Lower leg skin (tissue), 3 donors: ENCODE measurements at regions not wholly inside any gene's neighbourhood (a gene's known extent, or its start where the extent isn't known, plus 50 kb on each side); places are given as distances from the start of the nearest gene placed in this dataset.

Experiments used
- CTCF ChIP-seq, 3 donors: fragments of 450-650 bp; IDR thresholded peaks; one replicate each; pipeline ENCODE4 v1.5.1; 2016; ENCODE audit warnings: antibody characterized with exemption in 3 of 3, mild to moderate bottlenecking in 3 of 3, moderate library complexity in 2 of 3
- POLR2A ChIP-seq, 2 donors: fragments of 450-650 bp; IDR thresholded peaks; one replicate each; pipeline ENCODE4 v1.6.1; 2016 to 2017; ENCODE audit warnings: antibody characterized with exemption in 2 of 2, mild to moderate bottlenecking in 1 of 2, moderate library complexity in 1 of 2

DNA sequence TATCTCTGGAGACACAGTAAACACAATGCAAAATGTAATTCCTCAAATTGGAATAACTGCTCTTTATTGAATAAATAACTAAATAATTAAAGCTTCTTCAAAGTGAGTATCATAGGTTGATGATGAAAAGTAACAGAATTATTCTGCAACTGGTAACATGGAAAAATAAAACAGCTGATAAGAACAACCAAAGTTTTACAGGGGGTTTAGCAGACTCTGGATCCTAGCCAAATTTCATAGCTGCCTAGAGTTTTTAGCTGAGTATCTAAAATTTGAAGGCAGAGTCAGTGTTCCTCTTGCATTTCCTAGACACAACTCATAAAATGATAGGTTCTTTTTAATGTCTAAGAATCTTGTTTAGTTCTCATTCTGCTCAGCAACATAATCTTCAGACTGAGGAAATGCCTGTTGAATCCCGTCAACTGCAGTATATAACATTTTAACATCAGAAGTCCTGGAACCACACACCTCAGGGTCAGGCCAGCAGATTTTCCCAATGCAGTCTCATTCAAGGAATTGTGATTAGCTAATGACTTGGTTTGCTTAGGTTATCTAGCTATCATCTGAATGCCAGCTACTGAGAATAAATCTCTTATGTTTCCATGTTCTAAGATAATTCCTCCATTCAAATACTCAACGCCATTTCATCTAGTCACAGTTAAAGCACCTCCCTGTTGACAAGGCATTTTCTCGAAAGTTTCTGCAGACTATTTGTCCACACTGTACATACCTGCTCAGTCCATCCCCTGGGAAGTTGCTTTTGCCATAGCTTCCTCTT is 411.6 kb downstream of the BCAT1 start:
- TF ChIP-seq CTCF (IDR thresholded peaks at IDR 0.05) (no peak), POLR2A (IDR thresholded peaks at IDR 0.05) (no peak)
